ENCODE measurements at regions not wholly inside any gene's neighbourhood (a gene's known extent, or its start where the extent isn't known, plus 50 kb on each side); places are given as distances from the start of the nearest gene placed in this dataset.
"Not testable (repeated sequence)": the region's sequence is repeated elsewhere in the genome, so short reads cannot be mapped to it uniquely, and the experiment has no call there.

DNA sequence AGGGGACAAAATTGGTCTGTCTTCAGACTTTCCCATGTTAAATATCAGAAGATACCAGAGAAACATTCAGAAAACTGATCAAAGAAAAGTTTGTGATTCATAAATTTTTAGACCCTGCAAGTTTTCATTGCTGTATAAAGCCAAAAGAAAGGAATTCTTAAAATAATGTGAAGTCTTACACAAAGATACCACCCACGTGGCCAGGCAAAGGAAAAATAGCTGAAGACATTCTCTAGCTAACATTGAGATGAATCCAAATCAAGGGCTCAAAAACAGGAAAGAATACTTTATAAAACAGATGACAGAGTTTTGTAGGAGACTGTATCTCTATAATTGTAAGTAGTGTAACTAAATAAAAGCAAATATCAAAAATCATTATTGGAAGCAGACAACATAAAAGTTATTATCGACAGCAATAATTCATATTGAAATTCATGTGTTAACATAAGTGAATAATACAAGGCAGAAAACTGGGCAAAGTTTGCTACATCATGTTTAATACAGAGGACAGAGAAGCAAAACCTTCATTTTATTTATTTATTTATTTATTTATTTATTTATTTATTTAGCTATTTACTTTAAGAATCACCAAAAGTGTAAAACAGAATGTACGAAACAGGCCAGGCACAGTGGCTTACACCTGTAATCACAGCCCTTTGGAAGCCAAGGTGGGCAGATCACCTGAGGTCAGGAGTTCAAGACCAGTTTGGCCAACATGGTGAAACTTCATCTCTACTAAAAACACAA, 204.6 kb upstream of the SLIT2 start:
- DNase-seq = no peak

DNA sequence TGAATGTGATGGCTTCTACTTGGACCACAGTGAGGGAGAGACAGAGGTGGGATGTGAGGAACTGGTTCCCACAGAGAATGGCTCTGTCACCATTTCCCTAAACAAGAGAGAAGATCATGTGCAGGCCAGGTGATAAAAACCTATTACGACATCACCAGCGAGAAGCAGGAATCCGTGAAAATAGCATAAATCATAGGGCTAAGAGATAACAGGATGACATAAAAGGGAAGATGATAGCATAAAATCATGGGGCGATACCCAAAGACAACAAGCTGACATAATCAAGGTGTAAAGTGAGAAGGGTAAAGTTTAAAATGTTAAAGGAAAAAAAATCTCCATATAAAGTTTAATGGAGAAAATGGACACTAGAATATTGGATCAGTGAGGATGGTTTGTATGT, 205.5 kb upstream of the SLIT2 start:
- DNase-seq = no peak

GRCh38 chr4:20044966-20045365, 206.7 kb upstream of the SLIT2 start:
- no peak for DNase-seq

- DNase-seq = no peak
Observed at GRCh38 chr4:20044502-20044911, 207.2 kb upstream of the SLIT2 start.

- no peak for DNase-seq
Observed at GRCh38 chr4:20043991-20044390, 207.7 kb upstream of the SLIT2 start.

- DNase-seq = no peak
Observed at GRCh38 chr4:20042769-20043168, 208.9 kb upstream of the SLIT2 start.

GRCh38 chr4:20041839-20042407, 209.8 kb upstream of the SLIT2 start:
- DNase-seq = no peak

- no peak for DNase-seq
Observed at GRCh38 chr4:20037745-20038144, 214.0 kb upstream of the SLIT2 start.

DNA sequence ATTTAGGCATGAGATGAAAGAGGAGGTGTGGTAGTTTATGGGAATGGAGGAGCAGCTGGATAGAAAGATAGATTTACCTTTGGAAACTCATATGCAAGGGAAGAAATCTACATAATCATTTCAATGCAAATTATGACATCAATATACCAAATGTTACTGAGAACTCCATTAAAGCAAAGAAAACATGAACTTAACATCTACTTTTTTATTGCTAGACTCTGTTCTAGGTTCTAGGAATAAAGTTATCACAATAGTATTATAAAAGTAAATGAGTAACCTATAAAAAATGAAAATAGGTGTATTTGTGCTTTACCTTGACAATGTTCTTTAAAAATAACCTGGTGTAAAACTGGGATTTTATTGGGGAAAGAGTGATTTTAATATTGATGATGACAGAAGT, 221.6 kb upstream of the SLIT2 start:
- no peak for DNase-seq

- DNase-seq = no peak
Observed at GRCh38 chr4:20028645-20029044, 223.1 kb upstream of the SLIT2 start.

GRCh38 chr4:20026456-20026855, 225.2 kb upstream of the SLIT2 start:
- DNase-seq = no peak

DNA sequence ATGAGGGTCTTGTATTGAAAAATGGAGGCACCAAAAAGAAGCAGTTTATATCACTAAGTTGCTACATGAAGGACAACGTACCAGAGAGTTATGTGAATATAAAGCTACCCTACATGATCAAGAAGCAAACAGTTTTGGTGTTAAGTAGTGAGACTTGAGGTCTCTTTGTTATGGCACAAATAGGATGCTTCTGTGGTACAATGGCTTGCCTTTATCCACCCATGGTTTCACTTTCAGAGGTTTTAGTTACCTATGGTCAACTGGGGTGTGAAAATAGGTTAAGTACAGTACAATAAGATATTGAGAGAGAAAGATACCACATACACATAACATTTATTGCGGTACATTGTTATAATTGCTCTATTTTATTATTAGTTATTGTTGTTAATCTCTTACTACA, 229.2 kb upstream of the SLIT2 start:
- no peak for DNase-seq

DNA sequence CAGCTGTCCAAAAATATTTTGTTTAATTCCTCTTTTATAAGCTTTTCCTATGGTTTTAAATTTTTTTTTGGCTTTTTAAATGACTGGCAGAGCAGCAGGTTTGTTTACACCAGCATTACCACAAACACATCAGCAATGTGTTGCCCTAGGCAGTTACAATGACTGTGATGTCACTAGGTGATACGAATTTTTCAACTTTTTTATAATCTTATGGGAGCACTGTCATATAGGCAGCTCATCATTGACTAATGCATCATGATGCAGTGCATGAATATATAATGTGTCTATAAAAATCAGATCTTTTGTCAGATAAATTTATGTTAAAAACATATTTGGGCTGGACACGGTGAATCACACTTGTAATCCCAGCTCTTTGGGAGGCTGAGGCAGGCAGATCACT, 231.6 kb upstream of the SLIT2 start:
- DNase-seq = no peak

DNA sequence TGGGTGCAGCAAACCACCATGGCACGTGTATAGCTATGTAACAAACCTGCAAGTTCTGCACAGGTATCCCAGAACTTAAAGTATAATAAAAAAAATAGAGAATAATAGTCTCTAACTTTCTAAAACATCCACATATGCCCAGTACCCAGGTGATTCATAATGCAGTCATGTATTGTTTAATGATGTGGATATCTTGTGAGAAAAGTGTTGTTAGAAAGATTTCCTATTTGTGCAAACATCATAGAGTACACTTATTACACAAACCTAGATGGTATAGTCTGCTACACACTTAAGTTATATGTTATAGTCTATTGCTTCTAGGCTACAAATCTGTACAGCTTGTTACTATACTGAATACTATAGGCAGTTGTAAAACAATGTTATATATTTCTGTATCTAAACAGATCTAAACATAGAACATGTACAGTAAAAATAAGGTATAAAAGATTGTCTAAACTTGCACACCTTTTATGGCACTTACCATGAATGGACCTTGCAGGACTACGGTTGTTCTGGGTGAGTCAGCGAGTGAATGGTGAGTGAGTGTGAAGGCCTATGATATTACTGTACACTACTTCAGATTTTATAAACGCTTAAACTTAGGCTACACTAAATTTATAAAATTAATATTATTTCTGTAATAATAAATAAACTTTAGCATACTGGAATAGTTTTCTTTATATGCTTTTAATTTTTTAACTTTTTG, 232.2 kb upstream of the SLIT2 start:
- no peak for DNase-seq

DNA sequence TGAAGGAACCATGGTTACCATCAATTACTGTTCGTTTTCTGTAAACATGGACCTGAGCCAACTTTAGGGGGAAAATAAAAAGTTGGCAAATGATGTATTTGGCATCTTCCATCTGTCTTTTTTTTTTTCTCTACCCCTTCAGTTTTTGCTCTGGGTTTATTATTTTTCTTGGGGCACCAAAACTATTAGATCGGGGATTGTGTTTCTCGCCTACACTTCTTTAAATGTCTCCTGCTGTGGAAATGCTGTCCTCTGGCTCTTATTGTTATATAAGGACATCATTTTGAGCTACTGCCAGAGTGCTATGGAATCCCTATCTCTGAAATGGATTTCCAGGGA, 234.0 kb upstream of the SLIT2 start:
- no peak for DNase-seq

GRCh38 chr4:20017070-20017776, 234.5 kb upstream of the SLIT2 start:
- no peak for DNase-seq

- no peak for DNase-seq
Observed at GRCh38 chr4:20015636-20016224, 236.0 kb upstream of the SLIT2 start.

- DNase-seq = not testable (repeated sequence)
Observed at GRCh38 chr4:20003836-20004558, 247.7 kb upstream of the SLIT2 start.

GRCh38 chr4:19999775-20000414, 251.8 kb upstream of the SLIT2 start:
- no peak for DNase-seq

- DNase-seq = no peak
Observed at GRCh38 chr4:19999276-19999675, 252.4 kb upstream of the SLIT2 start.

DNA sequence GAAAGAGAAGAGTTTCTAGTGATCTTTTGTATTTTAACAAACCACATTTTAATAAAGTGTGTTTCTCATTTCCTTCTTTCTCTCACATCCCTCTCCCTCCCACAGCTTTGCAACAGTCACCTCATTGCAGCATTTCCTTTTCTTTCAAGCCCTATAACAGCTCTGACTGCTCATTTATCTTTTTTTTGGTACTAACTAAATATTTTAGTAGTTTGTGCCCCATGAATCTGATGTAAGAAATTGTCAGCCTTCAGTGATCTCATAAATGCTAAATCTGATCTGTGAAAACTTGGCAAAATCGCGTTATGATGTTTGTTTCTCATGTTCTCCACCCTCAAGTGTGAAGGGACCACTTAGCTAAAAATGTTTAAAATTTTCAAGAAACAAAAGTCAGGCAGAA, 258.5 kb upstream of the SLIT2 start:
- DNase-seq = no peak

- DNase-seq = no peak
Observed at GRCh38 chr4:19992471-19993093, 259.1 kb upstream of the SLIT2 start.
